Keratinocyte (primary cell): ENCODE measurements at regions not wholly inside any gene's neighbourhood (a gene's known extent, or its start where the extent isn't known, plus 50 kb on each side); places are given as distances from the start of the nearest gene placed in this dataset.

Source experiments
- CTCF ChIP-seq, 3 experiments: IDR thresholded peaks in 1 of 3; conservative IDR thresholded peaks in 1 of 3; optimal IDR thresholded peaks in 1 of 3; 2 replicates in 2 of 3; 3 replicates in 1 of 3; pipeline versions ENCODE3 to v1.5.1; 2011; ENCODE audit warnings: low read length in 3 of 3, mild to moderate bottlenecking in 3 of 3, moderate library complexity in 2 of 3, control low read depth in 1 of 3, inconsistent platforms in 1 of 3; ENCODE audit not compliant: insufficient read depth in 2 of 3; ENCODE audit errors: extremely low read depth in 1 of 3
- EZH2 ChIP-seq: IDR thresholded peaks from one replicate; pipeline ENCODE4 v1.6.1; 2012; ENCODE audit warnings: inconsistent platforms, mild to moderate bottlenecking, low read length, moderate library complexity

GRCh38 chr7:128145191-128145590, 95.9 kb upstream of the LEP start:
- TF ChIP-seq CTCF (optimal IDR thresholded peaks at IDR 0.05 in 1 of 3, IDR thresholded peaks at IDR 0.05 in 1 of 3, conservative IDR thresholded peaks at IDR 0.05 in 1 of 3; ENCODE audit: extremely low read depth in 1 of 3, insufficient read depth in 2 of 3, low read length in 3 of 3) (no peak), EZH2 (no peak)
